BLaER1 (cell line): ENCODE measurements at regions not wholly inside any gene's neighbourhood (a gene's known extent, or its start where the extent isn't known, plus 50 kb on each side); places are given as distances from the start of the nearest gene placed in this dataset.
A peak's percentile ranks its signal among the peaks of the same experiment; 100 is the strongest.

Experiments used
- H3K27ac ChIP-seq: shearing (Covaris generic); formaldehyde crosslinking; 2 replicates; pipeline ENCODE4 v1.8.1; 2022
- H3K27me3 ChIP-seq: shearing (Covaris generic); formaldehyde crosslinking; 2 replicates; pipeline ENCODE4 v1.8.1; 2022
- H3K36me3 ChIP-seq: shearing (Covaris generic); formaldehyde crosslinking; 2 replicates; pipeline ENCODE4 v1.8.1; 2022
- H3K4me1 ChIP-seq: shearing (Covaris generic); formaldehyde crosslinking; 2 replicates; pipeline ENCODE4 v1.8.1; 2022
- H3K4me2 ChIP-seq: shearing (Covaris generic); formaldehyde crosslinking; 2 replicates; pipeline ENCODE4 v1.8.1; 2022
- H3K4me3 ChIP-seq: shearing (Covaris generic); formaldehyde crosslinking; 2 replicates; pipeline ENCODE4 v1.8.1; 2022
- H3K9ac ChIP-seq: shearing (Covaris generic); formaldehyde crosslinking; 2 replicates; pipeline ENCODE4 v1.8.1; 2022
- H3K9me3 ChIP-seq: shearing (Covaris generic); formaldehyde crosslinking; 2 replicates; pipeline ENCODE4 v1.8.1; 2022
- H4K20me1 ChIP-seq: shearing (Covaris generic); formaldehyde crosslinking; 2 replicates; pipeline ENCODE4 v1.8.1; 2022
- Cebpa-rat ChIP-seq: shearing (Covaris generic); IDR thresholded peaks from 2 replicates; pipeline ENCODE4 v1.8.1; 2022

- Histone ChIP-seq H4K20me1 (no peaks in the 10 kb centered on the region), H3K36me3 (no peaks in the 10 kb centered on the region), H3K4me2 (no peak overlapping the region), H3K4me1 (no peaks in the 10 kb centered on the region), H3K4me3 (no peak overlapping the region), H3K9me3 (peaks cover 4% of the 10 kb centered on the region; the same call in 1 of the 2 replicates), H3K27me3 (no peaks in the 10 kb centered on the region), H3K27ac (no peak overlapping the region), H3K9ac (no peak overlapping the region)
- no peak for TF ChIP-seq Cebpa-rat
These were observed 78.1 kb upstream of the FAM110C start for GRCh38 chr2:124241-124880.

- no peaks in the 10 kb centered on the region for H3K36me3 ChIP-seq
- 0 out of 2 replicates have a peak, but pooled peaks have one; percentile 18 for TF ChIP-seq Cebpa-rat
- no peak overlapping the region for H3K4me2 ChIP-seq
- H4K20me1 ChIP-seq, result no peaks in the 10 kb centered on the region
- H3K9me3 ChIP-seq, result no peaks in the 10 kb centered on the region
- no peak overlapping the region for H3K9ac ChIP-seq
- H3K27ac ChIP-seq, result no peak overlapping the region
- no peaks in the 10 kb centered on the region for H3K4me1 ChIP-seq
- H3K27me3 ChIP-seq, result no peaks in the 10 kb centered on the region
- H3K4me3 ChIP-seq, result no peak overlapping the region
These were observed 70.6 kb upstream of the FAM110C start for GRCh38 chr2:116953-117352.

- no peaks in the 10 kb centered on the region for H3K36me3 ChIP-seq
- H3K4me2 ChIP-seq, result no peak overlapping the region
- H4K20me1 ChIP-seq, result no peaks in the 10 kb centered on the region
- H3K4me3 ChIP-seq, result no peak overlapping the region
- no peak overlapping the region for H3K27ac ChIP-seq
- H3K9me3 ChIP-seq, result no peaks in the 10 kb centered on the region
- no peak overlapping the region for H3K9ac ChIP-seq
- H3K27me3 ChIP-seq, result no peaks in the 10 kb centered on the region
- H3K4me1 ChIP-seq, result no peaks in the 10 kb centered on the region
- no peak for TF ChIP-seq Cebpa-rat
These were observed 69.0 kb upstream of the FAM110C start for GRCh38 chr2:115303-115702.

GRCh38 chr2:114616-115015 is 68.3 kb upstream of the FAM110C start:
- no peak overlapping the region for H3K27ac ChIP-seq
- H3K27me3 ChIP-seq, result no peaks in the 10 kb centered on the region
- H3K9ac ChIP-seq, result no peak overlapping the region
- H4K20me1 ChIP-seq, result no peaks in the 10 kb centered on the region
- H3K9me3 ChIP-seq, result no peaks in the 10 kb centered on the region
- H3K4me2 ChIP-seq, result no peak overlapping the region
- no peaks in the 10 kb centered on the region for H3K36me3 ChIP-seq
- H3K4me1 ChIP-seq, result 0 out of 2 replicates have a peak, but pooled peaks cover 2% of the 10 kb centered on the region
- no peak for TF ChIP-seq Cebpa-rat
- H3K4me3 ChIP-seq, result no peak overlapping the region

- H4K20me1 ChIP-seq, result no peaks in the 10 kb centered on the region
- no peak overlapping the region for H3K4me2 ChIP-seq
- peaks cover 26% of the 10 kb centered on the region for H3K9me3 ChIP-seq
- no peaks in the 10 kb centered on the region for H3K27me3 ChIP-seq
- H3K9ac ChIP-seq, result no peak overlapping the region
- no peaks in the 10 kb centered on the region for H3K36me3 ChIP-seq
- no peak overlapping the region for H3K4me3 ChIP-seq
- no peak for TF ChIP-seq Cebpa-rat
- 0 out of 2 replicates have a peak, but pooled peaks cover 5% of the 10 kb centered on the region for H3K4me1 ChIP-seq
- no peak overlapping the region for H3K27ac ChIP-seq
These were observed 63.7 kb upstream of the FAM110C start for GRCh38 chr2:109998-110397.

- no peak overlapping the region for H3K9ac ChIP-seq
- no peak for TF ChIP-seq Cebpa-rat
These were observed 62.9 kb upstream of the FAM110C start for GRCh38 chr2:108920-109809.

GRCh38 chr2:101016-101415 is 54.7 kb upstream of the FAM110C start:
- no peaks in the 10 kb centered on the region for H3K4me1 ChIP-seq
- H4K20me1 ChIP-seq, result no peaks in the 10 kb centered on the region
- peaks cover 11% of the 10 kb centered on the region for H3K9me3 ChIP-seq
- no peaks in the 10 kb centered on the region for H3K27me3 ChIP-seq
- H3K27ac ChIP-seq, result no peak overlapping the region
- H3K9ac ChIP-seq, result no peak overlapping the region
- TF ChIP-seq Cebpa-rat, result no peak
- no peaks in the 10 kb centered on the region for H3K36me3 ChIP-seq
- no peak overlapping the region for H3K4me3 ChIP-seq
- no peak overlapping the region for H3K4me2 ChIP-seq

More at GRCh38 chr2:108920-109809, 62.9 kb upstream of the FAM110C start:
- no peaks in the 10 kb centered on the region for H4K20me1 ChIP-seq
- no peaks in the 10 kb centered on the region for H3K27me3 ChIP-seq
- peaks cover 26% of the 10 kb centered on the region for H3K9me3 ChIP-seq
- H3K4me1 ChIP-seq, result 0 out of 2 replicates have a peak, but pooled peaks cover 5% of the 10 kb centered on the region
- no peaks in the 10 kb centered on the region for H3K36me3 ChIP-seq
- no peak overlapping the region for H3K4me3 ChIP-seq
- H3K4me2 ChIP-seq, result 0 out of 2 replicates have a peak overlapping the region, but pooled peaks have one; percentile 15
- H3K27ac ChIP-seq, result no peak overlapping the region
